HFF-Myc (cell line): ENCODE measurements at regions not wholly inside any gene's neighbourhood (a gene's known extent, or its start where the extent isn't known, plus 50 kb on each side); places are given as distances from the start of the nearest gene placed in this dataset.
"Not testable (repeated sequence)": the region's sequence is repeated elsewhere in the genome, so short reads cannot be mapped to it uniquely, and the experiment has no call there.

Experiments
- DNase-seq: peaks from one replicate; pipeline ENCODE4 v3.0.0-alpha.2; 2011; ENCODE audit warnings: low read depth; ENCODE audit errors: extremely low read depth
- H3K4me3 ChIP-seq: replicated peaks from 2 replicates; pipeline ENCODE4 v1.5.1; 2011; ENCODE audit warnings: low read depth, mild to moderate bottlenecking, control low read depth, low read length
- TF ChIP-seq, protein P1 (sequence below): IDR thresholded peaks from 2 replicates; pipeline ENCODE4 v1.5.1; 2012; ENCODE audit warnings: mild to moderate bottlenecking, low read depth, low read length, control low read depth; ENCODE audit errors: missing control alignments

DNA sequence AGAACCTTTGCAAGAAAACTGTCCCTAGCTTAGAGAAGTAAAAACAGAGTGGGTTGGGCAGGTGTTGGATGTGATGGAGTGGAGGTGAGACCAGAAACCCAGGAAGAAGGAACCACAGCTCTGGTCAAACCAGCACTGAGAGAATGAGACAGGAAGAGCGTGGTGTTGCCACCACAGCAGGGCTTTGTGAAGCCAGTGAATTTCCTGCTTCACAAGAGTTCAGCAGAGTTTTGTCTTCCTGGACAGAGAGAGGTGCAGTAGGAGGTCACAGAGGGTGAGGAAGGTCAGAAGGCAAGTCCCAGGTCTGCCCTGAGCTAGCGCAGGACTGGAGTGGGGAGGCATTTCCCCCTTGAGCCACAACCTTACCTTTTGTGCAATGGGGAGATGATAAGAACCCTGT is 2306.2 kb upstream of the ACO1 start:
- no peak for DNase-seq
- H3K4me3 ChIP-seq, result no peak overlapping the region
- TF ChIP-seq, protein P1, sequence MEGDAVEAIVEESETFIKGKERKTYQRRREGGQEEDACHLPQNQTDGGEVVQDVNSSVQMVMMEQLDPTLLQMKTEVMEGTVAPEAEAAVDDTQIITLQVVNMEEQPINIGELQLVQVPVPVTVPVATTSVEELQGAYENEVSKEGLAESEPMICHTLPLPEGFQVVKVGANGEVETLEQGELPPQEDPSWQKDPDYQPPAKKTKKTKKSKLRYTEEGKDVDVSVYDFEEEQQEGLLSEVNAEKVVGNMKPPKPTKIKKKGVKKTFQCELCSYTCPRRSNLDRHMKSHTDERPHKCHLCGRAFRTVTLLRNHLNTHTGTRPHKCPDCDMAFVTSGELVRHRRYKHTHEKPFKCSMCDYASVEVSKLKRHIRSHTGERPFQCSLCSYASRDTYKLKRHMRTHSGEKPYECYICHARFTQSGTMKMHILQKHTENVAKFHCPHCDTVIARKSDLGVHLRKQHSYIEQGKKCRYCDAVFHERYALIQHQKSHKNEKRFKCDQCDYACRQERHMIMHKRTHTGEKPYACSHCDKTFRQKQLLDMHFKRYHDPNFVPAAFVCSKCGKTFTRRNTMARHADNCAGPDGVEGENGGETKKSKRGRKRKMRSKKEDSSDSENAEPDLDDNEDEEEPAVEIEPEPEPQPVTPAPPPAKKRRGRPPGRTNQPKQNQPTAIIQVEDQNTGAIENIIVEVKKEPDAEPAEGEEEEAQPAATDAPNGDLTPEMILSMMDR, result no peak

DNA sequence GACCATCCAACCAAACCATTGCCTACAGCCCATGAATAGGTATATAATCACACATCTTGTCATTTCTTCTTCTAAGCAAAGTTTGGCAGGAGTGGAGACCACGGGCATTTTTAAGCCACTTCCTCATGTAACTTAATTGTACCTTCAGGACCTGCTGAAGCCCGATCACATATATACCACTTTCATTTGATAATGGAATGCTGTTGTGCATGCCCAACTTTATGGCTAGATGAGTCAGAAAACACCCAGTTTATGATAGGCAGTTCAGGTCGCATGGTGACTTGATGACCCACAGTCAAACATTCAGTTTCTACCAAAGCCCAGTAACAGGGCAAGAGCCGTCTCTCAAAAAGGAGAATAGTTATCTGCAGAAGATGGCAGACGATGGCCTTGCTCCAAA is 2295.0 kb upstream of the ACO1 start:
- TF ChIP-seq, protein P1, result no peak
- no peak overlapping the region for H3K4me3 ChIP-seq
- DNase-seq, result no peak

DNA sequence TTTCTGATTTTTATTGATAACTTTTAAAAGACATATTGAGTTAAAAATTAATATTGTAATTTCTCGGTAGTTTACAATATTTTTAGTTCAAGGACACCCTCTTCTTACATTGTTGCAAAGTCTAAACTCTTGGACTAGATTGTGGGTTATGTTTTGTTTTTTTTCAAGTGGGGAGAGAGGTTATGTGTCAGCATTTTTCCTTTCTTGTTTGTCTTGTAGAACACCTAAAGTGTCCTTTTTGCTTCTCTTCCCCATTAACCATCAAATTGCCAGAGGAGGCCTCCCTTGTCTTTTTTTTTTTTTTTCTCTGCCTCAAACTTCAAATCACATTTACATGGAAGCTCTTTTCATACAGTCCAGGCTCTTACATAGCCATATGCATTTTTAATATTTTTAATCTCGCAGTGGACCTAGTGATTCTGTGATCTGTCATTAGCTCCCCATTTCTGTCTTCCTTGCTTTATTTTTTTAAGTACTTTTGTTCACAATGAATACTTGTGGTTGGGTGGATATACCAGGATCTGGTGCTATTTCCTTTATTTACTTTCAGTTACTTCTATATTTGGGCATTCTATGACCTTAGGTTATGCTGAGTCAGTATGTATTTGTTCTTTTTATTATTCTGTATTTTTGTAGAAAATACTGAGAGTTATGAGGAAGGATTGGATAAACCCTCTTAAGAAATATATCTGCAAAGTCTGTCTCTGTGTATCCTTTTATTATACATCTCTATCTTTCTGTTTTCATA is 2280.6 kb upstream of the ACO1 start:
- H3K4me3 ChIP-seq, result no peak overlapping the region
- TF ChIP-seq, protein P1, result no peak
- no peak for DNase-seq

DNA sequence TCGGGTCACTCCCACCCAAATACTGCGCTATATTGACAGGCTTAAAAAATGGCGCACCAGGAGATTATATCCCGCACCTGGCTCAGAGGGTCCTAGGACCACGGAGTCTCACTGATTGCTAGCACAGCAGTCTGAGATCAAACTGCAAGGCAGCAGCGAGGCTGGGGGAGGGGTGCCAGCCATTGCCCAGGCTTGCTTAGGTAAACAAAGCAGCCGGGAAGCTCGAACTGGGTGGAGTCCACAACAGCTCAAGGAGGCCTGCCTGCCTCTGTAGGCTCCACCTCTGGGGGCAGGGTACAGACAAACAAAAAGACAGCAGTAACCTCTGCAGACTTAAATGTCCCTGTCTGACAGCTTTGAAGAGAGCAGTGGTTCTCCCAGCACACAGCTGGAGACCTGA is 2277.3 kb upstream of the ACO1 start:
- DNase-seq, H3K4me3 ChIP-seq: not testable (repeated sequence)

DNA sequence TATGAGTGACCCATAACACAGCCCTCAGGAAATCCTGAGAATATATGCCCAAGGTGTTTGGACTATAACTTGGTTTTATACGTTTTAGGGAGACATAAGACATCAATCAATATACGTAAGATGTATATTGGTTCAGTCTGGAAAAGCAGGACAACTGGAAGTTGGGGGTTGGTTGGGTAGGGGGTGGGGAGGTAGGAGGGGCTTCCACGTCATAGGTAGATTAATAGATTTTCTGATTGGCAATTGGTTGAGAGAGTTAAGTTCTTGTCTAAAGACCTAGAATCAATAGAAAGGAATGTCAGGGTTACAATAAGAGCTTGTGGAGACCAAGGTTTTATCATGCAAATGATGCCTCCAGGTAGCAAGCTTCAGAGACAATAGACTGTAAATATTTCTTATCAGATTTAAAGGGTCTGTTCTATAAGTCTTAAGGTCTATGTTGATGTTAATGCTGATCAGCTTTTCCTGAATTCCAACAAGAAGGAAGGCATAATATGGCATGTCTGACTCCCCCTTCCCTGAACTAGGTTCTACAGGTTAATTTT is 2267.7 kb upstream of the ACO1 start:
- H3K4me3 ChIP-seq, result no peak overlapping the region
- DNase-seq, result no peak
- TF ChIP-seq, protein P1, result no peak

DNA sequence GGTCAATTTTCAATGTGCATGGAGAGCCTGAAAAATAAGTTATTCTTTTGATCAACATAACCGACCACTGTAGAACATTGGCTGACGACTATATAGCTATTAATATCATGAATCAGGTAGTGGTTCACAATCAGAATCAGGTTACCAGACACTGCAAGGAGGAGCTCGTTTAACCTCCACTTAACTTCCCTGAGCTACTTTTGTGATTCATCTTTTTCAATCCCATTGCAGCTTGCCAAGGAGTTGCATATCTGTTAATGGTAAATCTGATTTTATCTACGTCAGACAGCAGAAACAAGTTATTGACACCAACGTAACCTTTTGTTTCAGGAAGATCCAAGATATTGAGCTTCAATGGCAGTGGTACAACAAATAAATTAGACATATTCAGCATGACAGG is 2263.8 kb upstream of the ACO1 start:
- TF ChIP-seq, protein P1, result no peak
- no peak overlapping the region for H3K4me3 ChIP-seq
- no peak for DNase-seq

DNA sequence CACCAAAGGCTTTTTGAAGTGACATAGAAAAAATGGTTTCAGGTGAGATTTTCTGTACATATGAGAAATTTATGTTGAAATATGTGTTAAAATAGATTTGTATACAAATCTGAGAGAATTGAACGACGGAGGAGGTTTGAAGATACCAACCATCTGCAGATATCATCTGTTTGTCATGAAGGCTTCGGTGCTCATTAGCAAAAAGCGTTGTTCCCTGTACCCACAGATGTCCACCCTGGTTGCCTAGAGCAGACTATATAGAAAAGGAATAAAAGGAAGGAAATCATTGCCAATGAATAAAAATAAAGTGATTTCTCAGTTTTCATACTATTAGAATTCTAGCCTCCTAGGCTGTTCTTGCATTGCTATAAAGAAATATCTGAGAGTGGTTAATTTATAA is 2262.8 kb upstream of the ACO1 start:
- TF ChIP-seq, protein P1, result no peak
- no peak overlapping the region for H3K4me3 ChIP-seq
- no peak for DNase-seq
